ENCODE measurements at regions not wholly inside any gene's neighbourhood (a gene's known extent, or its start where the extent isn't known, plus 50 kb on each side); places are given as distances from the start of the nearest gene placed in this dataset.
"Not testable (repeated sequence)": the region's sequence is repeated elsewhere in the genome, so short reads cannot be mapped to it uniquely, and the experiment has no call there.

GRCh38 chr6:102126488-102126887 lies 733.0 kb downstream of the GRIK2 start:
- no peak for DNase-seq

GRCh38 chr6:102127253-102127652 lies 733.7 kb downstream of the GRIK2 start:
- no peak for DNase-seq

GRCh38 chr6:102137859-102138258 lies 744.4 kb downstream of the GRIK2 start:
- DNase-seq = no peak

- no peak for DNase-seq
Measured at GRCh38 chr6:102149191-102149590, 755.7 kb downstream of the GRIK2 start.

GRCh38 chr6:102150549-102150948 lies 757.0 kb downstream of the GRIK2 start:
- no peak for DNase-seq

GRCh38 chr6:102154176-102154575 lies 760.7 kb downstream of the GRIK2 start:
- DNase-seq = no peak

- no peak for DNase-seq
Measured at GRCh38 chr6:102154874-102155273, 761.4 kb downstream of the GRIK2 start.

- not testable (repeated sequence) for DNase-seq
Measured at GRCh38 chr6:102169802-102170201, 776.3 kb downstream of the GRIK2 start.

GRCh38 chr6:102187186-102187585 lies 793.7 kb downstream of the GRIK2 start:
- DNase-seq = no peak

- no peak for DNase-seq
Measured at GRCh38 chr6:102195311-102195710, 801.8 kb downstream of the GRIK2 start.

GRCh38 chr6:102197211-102197610 lies 803.7 kb downstream of the GRIK2 start:
- peak in 1 of 2 experiments; percentile 6 for DNase-seq

GRCh38 chr6:102204351-102204750 lies 810.8 kb downstream of the GRIK2 start:
- no peak for DNase-seq

GRCh38 chr6:102215425-102215824 lies 821.9 kb downstream of the GRIK2 start:
- DNase-seq = no peak

GRCh38 chr6:102216232-102216631 lies 822.7 kb downstream of the GRIK2 start:
- no peak for DNase-seq

- peak in 1 of 2 experiments; percentile 8 for DNase-seq
Measured at GRCh38 chr6:102223942-102224341, 830.4 kb downstream of the GRIK2 start.

GRCh38 chr6:102229271-102229670 lies 835.8 kb downstream of the GRIK2 start:
- DNase-seq = no peak

Measured in NCI-H526 (cell line).